Chondrocyte (in vitro differentiated cells): ENCODE measurements at regions not wholly inside any gene's neighbourhood (a gene's known extent, or its start where the extent isn't known, plus 50 kb on each side); places are given as distances from the start of the nearest gene placed in this dataset.
"Not testable (repeated sequence)": the region's sequence is repeated elsewhere in the genome, so short reads cannot be mapped to it uniquely, and the experiment has no call there.

Source experiments
- DNase-seq: peaks from one replicate; pipeline ENCODE4 v3.0.0; 2021; ENCODE audit warnings: mixed read lengths, low spot score
- H3K27ac Mint-ChIP-seq: one replicate; pipeline ENCODE4 v1.8.0; 2021; ENCODE audit warnings: mild to moderate bottlenecking, moderate library complexity, mixed read lengths; ENCODE audit not compliant: unreplicated experiment
- H3K27me3 Mint-ChIP-seq: 2 replicates; pipeline ENCODE4 v1.8.0; 2021; ENCODE audit warnings: low read depth, mixed read lengths
- H3K36me3 Mint-ChIP-seq: 2 replicates; pipeline ENCODE4 v1.8.0; 2021; ENCODE audit warnings: low read depth, mixed read lengths
- H3K4me1 Mint-ChIP-seq: 2 replicates; pipeline ENCODE4 v1.8.0; 2021; ENCODE audit warnings: low read depth, mild to moderate bottlenecking, mixed read lengths
- H3K4me3 Mint-ChIP-seq: one replicate; pipeline ENCODE4 v1.8.0; 2021; ENCODE audit warnings: mild to moderate bottlenecking, moderate library complexity, mixed read lengths; ENCODE audit not compliant: unreplicated experiment
- H3K9me3 Mint-ChIP-seq: 2 replicates; pipeline ENCODE4 v1.8.0; 2021; ENCODE audit warnings: low read depth, mixed read lengths
- TF ChIP-seq, protein P1 (sequence below): fragments of 200-600 bp; sonication (generic); IDR thresholded peaks from 2 replicates; pipeline ENCODE4 v1.5.0; 2021; ENCODE audit warnings: antibody characterized with exemption, mild to moderate bottlenecking, moderate library complexity

DNA sequence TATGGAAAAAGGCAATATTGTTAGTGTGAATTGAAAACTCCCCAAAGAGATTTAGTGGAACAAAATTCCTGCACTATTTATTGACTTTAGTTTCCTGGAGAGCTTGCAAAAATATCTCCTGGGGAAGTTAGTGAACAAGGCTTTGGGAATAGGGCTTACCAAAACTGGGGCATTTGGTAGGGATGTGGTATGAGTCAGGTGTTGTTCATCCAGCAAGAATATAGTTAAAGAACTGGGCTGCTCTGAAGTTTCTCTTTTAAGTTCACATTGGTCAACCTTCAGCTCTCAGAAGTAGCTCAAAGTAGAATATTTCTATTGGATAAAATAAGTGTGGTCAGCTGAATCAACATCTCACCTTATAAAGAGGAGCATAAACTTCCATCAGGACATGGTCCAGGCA lies 185.0 kb downstream of the CPE start:
- peaks cover 26% of the 10 kb centered on the region for H3K4me1 Mint-ChIP-seq
- DNase-seq: no peak
- TF ChIP-seq, protein P1, sequence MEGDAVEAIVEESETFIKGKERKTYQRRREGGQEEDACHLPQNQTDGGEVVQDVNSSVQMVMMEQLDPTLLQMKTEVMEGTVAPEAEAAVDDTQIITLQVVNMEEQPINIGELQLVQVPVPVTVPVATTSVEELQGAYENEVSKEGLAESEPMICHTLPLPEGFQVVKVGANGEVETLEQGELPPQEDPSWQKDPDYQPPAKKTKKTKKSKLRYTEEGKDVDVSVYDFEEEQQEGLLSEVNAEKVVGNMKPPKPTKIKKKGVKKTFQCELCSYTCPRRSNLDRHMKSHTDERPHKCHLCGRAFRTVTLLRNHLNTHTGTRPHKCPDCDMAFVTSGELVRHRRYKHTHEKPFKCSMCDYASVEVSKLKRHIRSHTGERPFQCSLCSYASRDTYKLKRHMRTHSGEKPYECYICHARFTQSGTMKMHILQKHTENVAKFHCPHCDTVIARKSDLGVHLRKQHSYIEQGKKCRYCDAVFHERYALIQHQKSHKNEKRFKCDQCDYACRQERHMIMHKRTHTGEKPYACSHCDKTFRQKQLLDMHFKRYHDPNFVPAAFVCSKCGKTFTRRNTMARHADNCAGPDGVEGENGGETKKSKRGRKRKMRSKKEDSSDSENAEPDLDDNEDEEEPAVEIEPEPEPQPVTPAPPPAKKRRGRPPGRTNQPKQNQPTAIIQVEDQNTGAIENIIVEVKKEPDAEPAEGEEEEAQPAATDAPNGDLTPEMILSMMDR: no peak

DNA sequence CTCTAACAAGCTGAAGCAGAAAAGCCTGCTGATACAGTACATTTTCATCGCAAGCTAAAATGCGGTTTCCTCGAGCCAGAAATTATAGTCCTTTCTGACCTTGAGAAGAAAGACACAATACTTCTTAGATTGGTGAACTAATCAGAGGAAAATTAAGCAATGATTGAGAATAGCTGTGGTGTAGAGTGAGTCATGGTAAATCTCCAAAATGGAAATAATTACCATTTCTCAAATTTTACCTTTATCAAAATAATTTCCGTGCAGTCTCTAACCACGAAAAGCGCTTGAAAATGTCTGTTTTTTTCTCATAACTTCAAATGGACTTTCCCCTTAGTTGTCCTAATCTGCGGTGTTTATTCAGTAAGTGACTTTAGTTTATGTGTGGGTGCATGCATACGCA lies 190.2 kb downstream of the CPE start:
- H3K4me3 Mint-ChIP-seq: no peak overlapping the region
- H3K9me3 Mint-ChIP-seq: peaks cover 6% of the 10 kb centered on the region
- DNase-seq: no peak
- TF ChIP-seq, protein P1: no peak
- peaks cover 1% of the 10 kb centered on the region for H3K36me3 Mint-ChIP-seq
- H3K4me1 Mint-ChIP-seq: peaks cover 1% of the 10 kb centered on the region
- no peak overlapping the region for H3K27ac Mint-ChIP-seq
- no peaks in the 10 kb centered on the region for H3K27me3 Mint-ChIP-seq

More for the DNA sequence above, 185.0 kb downstream of the CPE start:
- Mint-ChIP-seq H3K9me3 (peaks cover 21% of the 10 kb centered on the region), H3K27me3 (no peaks in the 10 kb centered on the region), H3K4me3 (no peak overlapping the region), H3K27ac (no peak overlapping the region), H3K36me3 (peaks cover 1% of the 10 kb centered on the region)

DNA sequence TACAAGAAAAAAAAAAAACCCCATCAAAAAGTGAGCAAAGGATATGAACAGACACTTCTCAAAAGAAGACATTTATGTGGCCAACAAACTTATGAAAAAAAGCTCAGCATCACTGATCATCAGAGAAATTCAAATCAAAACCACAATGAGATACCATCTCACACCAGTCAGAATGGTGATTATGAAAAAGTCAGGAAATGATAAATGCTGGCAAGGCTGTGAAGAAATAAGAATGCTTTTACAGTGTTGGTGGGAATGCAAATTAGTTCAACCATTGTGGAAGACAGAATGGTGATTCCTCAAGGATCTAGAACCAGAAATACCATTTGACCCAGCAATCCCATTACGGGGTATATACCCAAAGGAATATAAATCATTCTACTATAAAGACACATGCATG lies 192.7 kb downstream of the CPE start:
- not testable (repeated sequence) for H3K27ac Mint-ChIP-seq, H3K4me3 Mint-ChIP-seq, H3K27me3 Mint-ChIP-seq, H3K36me3 Mint-ChIP-seq, H3K9me3 Mint-ChIP-seq, H3K4me1 Mint-ChIP-seq, DNase-seq

DNA sequence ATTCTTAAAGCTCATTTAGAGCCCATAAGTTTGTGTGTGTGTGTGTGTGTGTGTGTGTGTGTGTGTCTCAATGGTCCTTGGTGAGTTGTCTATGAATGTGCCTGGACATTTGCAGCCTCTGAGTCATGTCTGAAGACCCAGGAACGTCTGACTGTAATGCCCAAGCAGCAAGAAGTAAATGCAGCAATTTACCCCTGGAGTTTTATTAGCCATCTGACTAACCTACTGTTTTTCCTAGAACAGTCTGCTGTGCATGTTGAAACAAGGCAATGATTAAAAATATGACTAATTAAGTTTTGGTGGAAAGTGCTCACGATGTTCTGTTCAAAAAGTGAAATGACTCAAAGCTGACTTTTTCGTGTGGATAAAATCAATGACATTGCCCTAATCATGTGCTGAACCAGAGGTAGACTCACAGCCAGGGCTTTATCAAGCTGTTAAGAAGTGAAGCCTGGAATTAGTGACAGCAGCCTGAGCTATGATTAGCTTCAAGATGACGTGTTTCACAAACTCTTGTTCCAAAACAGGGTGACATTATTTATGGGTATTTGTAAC lies 201.6 kb downstream of the CPE start:
- H3K4me3 Mint-ChIP-seq: no peak overlapping the region
- no peak for DNase-seq
- H3K27ac Mint-ChIP-seq: peak overlapping the region; percentile 88

DNA sequence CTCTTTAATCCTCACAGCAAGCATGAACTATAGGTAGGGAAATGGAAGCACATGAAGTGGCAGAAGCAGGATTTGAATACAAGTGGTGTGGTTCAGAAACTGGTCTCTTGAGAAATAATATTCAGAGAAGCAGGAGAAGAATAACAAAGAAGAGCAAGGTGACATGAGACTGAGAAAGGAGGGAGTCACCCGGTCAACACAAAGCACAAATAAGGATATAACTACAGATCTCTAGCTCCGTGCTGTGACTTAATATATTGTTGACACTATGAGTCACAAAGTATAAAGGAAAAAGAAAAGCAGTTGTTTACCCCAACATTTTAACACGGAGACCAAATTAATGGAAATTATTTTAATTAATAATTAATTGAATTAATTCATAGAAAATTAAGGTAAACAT lies 204.5 kb downstream of the CPE start:
- Mint-ChIP-seq H3K4me1 (peaks cover 41% of the 10 kb centered on the region), H3K27ac (no peak overlapping the region), H3K27me3 (no peaks in the 10 kb centered on the region), H3K9me3 (peaks cover 16% of the 10 kb centered on the region), H3K36me3 (peaks cover 3% of the 10 kb centered on the region), H3K4me3 (no peak overlapping the region)
- no peak for DNase-seq
- TF ChIP-seq, protein P1: no peak

More for the DNA sequence above, 201.6 kb downstream of the CPE start:
- no peaks in the 10 kb centered on the region for H3K27me3 Mint-ChIP-seq
- H3K9me3 Mint-ChIP-seq: peaks cover 17% of the 10 kb centered on the region
- TF ChIP-seq, protein P1: no peak
- H3K4me1 Mint-ChIP-seq: peaks cover 40% of the 10 kb centered on the region
- H3K36me3 Mint-ChIP-seq: no peaks in the 10 kb centered on the region

DNA sequence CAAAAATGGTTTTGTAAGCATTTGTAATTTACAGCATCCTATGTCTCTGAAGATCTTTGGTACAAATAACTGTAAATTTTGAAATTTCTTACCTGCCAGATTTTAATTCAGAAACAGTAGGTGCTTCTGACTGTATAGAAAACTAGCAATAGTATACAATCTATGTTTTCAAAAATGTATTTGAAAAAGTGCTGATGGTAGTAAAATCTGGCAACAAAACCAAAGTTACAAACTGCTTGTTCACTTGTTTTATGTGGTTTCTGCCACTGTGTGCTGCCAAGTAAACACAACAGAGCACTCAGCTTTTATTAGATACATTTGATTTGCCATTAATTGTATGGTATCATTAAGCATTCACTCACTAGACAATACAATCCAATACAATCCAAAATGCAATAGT lies 206.1 kb downstream of the CPE start:
- Mint-ChIP-seq H3K4me3 (no peak overlapping the region), H3K27me3 (peaks cover under 1% of the 10 kb centered on the region), H3K4me1 (peaks cover 41% of the 10 kb centered on the region), H3K36me3 (peaks cover 3% of the 10 kb centered on the region), H3K9me3 (peaks cover 12% of the 10 kb centered on the region), H3K27ac (no peak overlapping the region)
- DNase-seq: no peak
- TF ChIP-seq, protein P1: no peak
